Cerebellar cortex (tissue), 1 donor: ENCODE measurements at regions not wholly inside any gene's neighbourhood (a gene's known extent, or its start where the extent isn't known, plus 50 kb on each side); places are given as distances from the start of the nearest gene placed in this dataset.
"Not testable (repeated sequence)": the region's sequence is repeated elsewhere in the genome, so short reads cannot be mapped to it uniquely, and the experiment has no call there.

ENCODE experiments used
- DNase-seq: peaks from one replicate; pipeline ENCODE4 v3.0.0-alpha.2; 2015; ENCODE audit warnings: low spot score

- DNase-seq = not testable (repeated sequence)
Observed at GRCh38 chr7:63748571-63749302, 249.9 kb upstream of the ZNF722 start.

- DNase-seq = not testable (repeated sequence)
Observed at GRCh38 chr7:63752446-63752845, 246.2 kb upstream of the ZNF722 start.

- DNase-seq = not testable (repeated sequence)
Observed at GRCh38 chr7:63753160-63753559, 245.5 kb upstream of the ZNF722 start.

GRCh38 chr7:63760202-63760601 lies 238.4 kb upstream of the ZNF722 start:
- not testable (repeated sequence) for DNase-seq

GRCh38 chr7:63765541-63765940 lies 233.1 kb upstream of the ZNF722 start:
- DNase-seq = not testable (repeated sequence)

GRCh38 chr7:63766197-63766596 lies 232.5 kb upstream of the ZNF722 start:
- DNase-seq = not testable (repeated sequence)

GRCh38 chr7:63770162-63770561 lies 228.5 kb upstream of the ZNF722 start:
- not testable (repeated sequence) for DNase-seq

- not testable (repeated sequence) for DNase-seq
Observed at GRCh38 chr7:63771389-63772085, 227.1 kb upstream of the ZNF722 start.

GRCh38 chr7:63789378-63790176 lies 209.1 kb upstream of the ZNF722 start:
- peak; percentile 28 for DNase-seq

GRCh38 chr7:63790177-63790763 lies 208.4 kb upstream of the ZNF722 start:
- not testable (repeated sequence) for DNase-seq
